DOHH2 (cell line): ENCODE measurements at regions not wholly inside any gene's neighbourhood (a gene's known extent, or its start where the extent isn't known, plus 50 kb on each side); places are given as distances from the start of the nearest gene placed in this dataset.

Experiments used
- H3F3A ChIP-seq: fragments of 200-600 bp; sonication (generic), shearing (Covaris generic); 2 replicates; pipeline ENCODE4 v1.6.0; 2016; ENCODE audit warnings: antibody characterized with exemption, mild to moderate bottlenecking; ENCODE audit not compliant: control insufficient read depth, insufficient read depth
- H3K27ac ChIP-seq: fragments of 200-600 bp; sonication (generic); 2 replicates; pipeline ENCODE4 v1.5.1; 2014; ENCODE audit warnings: low read depth, mild to moderate bottlenecking, low read length, moderate library complexity
- H3K27me3 ChIP-seq: fragments of 200-600 bp; sonication (generic); 2 replicates; pipeline ENCODE4 v1.6.1; 2014; ENCODE audit warnings: mild to moderate bottlenecking, low read length, mixed read lengths; ENCODE audit not compliant: control insufficient read depth
- H3K36me3 ChIP-seq: fragments of 200-600 bp; sonication (generic); 2 replicates; pipeline ENCODE4 v1.6.1; 2014; ENCODE audit warnings: mild to moderate bottlenecking, low read length, moderate library complexity, mixed read lengths; ENCODE audit not compliant: control insufficient read depth
- H3K4me1 ChIP-seq: fragments of 200-600 bp; sonication (generic); 2 replicates; pipeline ENCODE4 v1.6.1; 2014; ENCODE audit warnings: mild to moderate bottlenecking, low read length, mixed read lengths; ENCODE audit not compliant: control insufficient read depth
- H3K4me2 ChIP-seq: fragments of 200-600 bp; sonication (generic); 2 replicates; pipeline ENCODE4 v1.6.0; 2014; ENCODE audit warnings: mild to moderate bottlenecking, low read length, moderate library complexity
- H3K4me3 ChIP-seq: fragments of 200-600 bp; sonication (generic); 2 replicates; pipeline ENCODE4 v1.5.1; 2014; ENCODE audit warnings: mild to moderate bottlenecking, low read length, mixed read lengths
- H3K79me2 ChIP-seq: fragments of 200-600 bp; sonication (generic); 2 replicates; pipeline ENCODE4 v1.6.1; 2014; ENCODE audit warnings: mild to moderate bottlenecking, low read length, mixed read lengths; ENCODE audit not compliant: control insufficient read depth
- H3K9me2 ChIP-seq: fragments of 200-600 bp; sonication (generic); replicated peaks from 2 replicates; pipeline ENCODE4 v1.6.1; 2014; ENCODE audit warnings: mild to moderate bottlenecking, low read length, mixed read lengths; ENCODE audit not compliant: control insufficient read depth
- H3K9me3 ChIP-seq: fragments of 200-600 bp; sonication (generic); 2 replicates; pipeline ENCODE4 v1.6.1; 2014; ENCODE audit warnings: antibody characterized with exemption, low read length, mixed read lengths; ENCODE audit not compliant: control insufficient read depth, insufficient read depth
- H4K20me1 ChIP-seq: fragments of 200-600 bp; sonication (generic); 2 replicates; pipeline ENCODE4 v1.6.0; 2014; ENCODE audit warnings: low read depth, mild to moderate bottlenecking, antibody characterized with exemption, low read length, moderate library complexity; ENCODE audit not compliant: control insufficient read depth, insufficient read depth
- CTCF ChIP-seq: fragments of 200-600 bp; sonication (generic); IDR thresholded peaks from one replicate; pipeline ENCODE4 v1.5.1; 2014; ENCODE audit warnings: antibody characterized with exemption, mild to moderate bottlenecking, low read depth, low read length; ENCODE audit not compliant: poor library complexity, severe bottlenecking
- EZH2phosphoT487 ChIP-seq: fragments of 200-600 bp; sonication (generic); IDR thresholded peaks from 2 replicates; pipeline ENCODE4 v1.6.1; 2017; ENCODE audit warnings: borderline replicate concordance, mild to moderate bottlenecking, antibody characterized with exemption, low read length, moderate library complexity, mixed read lengths

DNA sequence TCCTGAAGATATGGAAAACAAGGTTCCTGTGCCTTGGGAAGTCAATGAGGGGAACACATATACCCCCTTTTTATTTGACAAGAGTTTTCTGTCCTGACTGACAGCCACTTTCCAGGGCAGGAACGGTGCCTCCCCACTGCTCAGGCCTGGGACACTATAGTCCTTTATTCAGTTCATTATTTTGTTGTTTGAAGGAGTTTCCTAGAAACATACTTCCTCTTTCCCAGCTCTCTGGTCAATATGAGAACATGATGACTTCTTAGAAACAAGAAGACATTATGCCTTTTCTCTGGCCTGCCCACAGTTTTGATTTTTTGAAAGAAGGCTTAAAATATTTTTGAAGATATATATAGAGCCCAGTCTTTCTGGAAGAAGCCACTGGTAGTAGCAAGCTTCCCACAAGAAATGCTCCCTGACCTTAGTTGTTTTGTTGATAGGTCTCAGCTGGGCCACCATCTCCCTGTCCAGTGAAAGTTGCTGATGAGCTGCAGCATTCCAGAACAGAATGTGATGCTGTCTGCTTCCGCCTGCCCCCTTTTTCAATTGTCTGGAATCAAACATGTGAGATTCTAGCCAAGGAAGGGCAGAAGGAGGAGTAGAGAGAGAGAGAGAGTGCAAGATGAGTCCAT lies 122.7 kb upstream of the ADRA1D start:
- H3F3A ChIP-seq: no peaks in the 10 kb centered on the region
- H3K4me1 ChIP-seq: no peaks in the 10 kb centered on the region
- no peaks in the 10 kb centered on the region for H3K36me3 ChIP-seq
- no peak overlapping the region for H3K4me2 ChIP-seq
- H3K27me3 ChIP-seq: no peaks in the 10 kb centered on the region
- no peaks in the 10 kb centered on the region for H3K79me2 ChIP-seq
- no peak overlapping the region for H3K27ac ChIP-seq
- TF ChIP-seq EZH2phosphoT487 (no peak), CTCF (no peak)
- H3K9me2 ChIP-seq: no peaks in the 10 kb centered on the region
- no peaks in the 10 kb centered on the region for H3K9me3 ChIP-seq
- no peaks in the 10 kb centered on the region for H4K20me1 ChIP-seq
- H3K4me3 ChIP-seq: no peak overlapping the region

DNA sequence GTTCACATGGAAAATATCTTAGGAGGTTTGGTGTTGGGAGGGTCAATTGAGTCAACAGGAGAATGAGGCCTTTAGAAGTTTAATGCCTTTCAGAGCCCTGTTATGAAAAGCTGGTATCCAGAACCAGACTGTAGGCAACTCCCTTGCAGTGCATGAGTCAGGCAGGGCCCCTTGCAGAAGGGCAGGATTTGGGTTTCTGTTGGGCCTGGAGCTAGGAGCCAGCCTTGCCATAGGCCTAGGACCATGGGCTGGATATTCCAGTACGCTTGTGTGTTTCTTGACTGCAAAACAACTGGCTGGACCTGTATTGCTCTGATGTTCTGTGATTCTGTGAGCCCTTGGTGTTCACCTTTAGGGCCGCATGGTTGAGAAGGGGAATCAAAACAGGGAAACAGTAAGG lies 121.8 kb upstream of the ADRA1D start:
- Histone ChIP-seq H3K79me2 (no peaks in the 10 kb centered on the region), H3K36me3 (no peaks in the 10 kb centered on the region), H3K27ac (no peak overlapping the region), H3K9me3 (no peaks in the 10 kb centered on the region), H3K4me2 (no peak overlapping the region), H3K27me3 (no peaks in the 10 kb centered on the region), H3F3A (no peaks in the 10 kb centered on the region), H3K4me1 (no peaks in the 10 kb centered on the region), H4K20me1 (no peaks in the 10 kb centered on the region), H3K9me2 (no peaks in the 10 kb centered on the region), H3K4me3 (no peak overlapping the region)
- TF ChIP-seq CTCF (no peak), EZH2phosphoT487 (no peak)

DNA sequence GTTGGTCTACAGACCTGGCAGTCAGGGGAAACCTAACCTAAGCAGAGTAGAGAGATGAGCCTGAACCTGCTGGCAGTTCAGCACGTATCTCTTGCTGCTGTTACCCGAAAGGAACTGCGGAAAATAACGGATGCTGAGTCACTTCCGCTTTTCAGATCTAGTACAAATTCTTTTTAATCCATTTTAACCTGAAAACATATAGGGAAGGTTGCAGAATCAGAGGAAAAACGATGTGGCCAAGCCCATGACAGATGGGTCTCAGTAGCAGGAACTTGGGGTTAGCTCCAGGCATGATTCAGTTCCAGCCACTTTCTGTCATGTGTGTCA lies 120.7 kb upstream of the ADRA1D start:
- H3K4me2 ChIP-seq: no peak overlapping the region

More for the DNA sequence above, 120.7 kb upstream of the ADRA1D start:
- Histone ChIP-seq H3K79me2 (no peaks in the 10 kb centered on the region), H3K27me3 (no peaks in the 10 kb centered on the region), H3K27ac (no peak overlapping the region), H3K4me3 (no peak overlapping the region), H3K9me2 (no peaks in the 10 kb centered on the region), H4K20me1 (no peaks in the 10 kb centered on the region), H3K9me3 (no peaks in the 10 kb centered on the region), H3F3A (no peaks in the 10 kb centered on the region), H3K4me1 (no peaks in the 10 kb centered on the region), H3K36me3 (no peaks in the 10 kb centered on the region)
- TF ChIP-seq CTCF (no peak), EZH2phosphoT487 (no peak)
